ENCODE measurements at regions not wholly inside any gene's neighbourhood (a gene's known extent, or its start where the extent isn't known, plus 50 kb on each side); places are given as distances from the start of the nearest gene placed in this dataset.
"Not testable (repeated sequence)": the region's sequence is repeated elsewhere in the genome, so short reads cannot be mapped to it uniquely, and the experiment has no call there.

DNA sequence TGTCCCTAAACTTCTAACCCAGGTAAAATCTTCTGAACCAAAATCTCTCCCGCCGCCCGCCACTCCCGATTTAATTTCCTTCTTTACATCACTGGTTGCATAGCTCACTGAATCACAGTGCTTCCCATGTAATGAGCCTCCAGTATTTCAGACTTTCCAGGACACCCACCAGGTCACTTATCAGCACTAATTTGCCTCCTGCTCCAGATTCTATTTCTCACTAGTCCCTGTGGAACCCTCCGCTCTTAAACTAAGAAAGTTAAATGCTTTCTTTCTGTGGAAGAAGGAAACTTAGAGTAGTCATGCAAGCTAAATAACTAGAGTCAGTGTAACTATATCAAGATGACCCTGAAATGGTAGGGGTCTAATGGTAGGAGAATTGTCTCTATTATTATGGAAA is 106.6 kb upstream of the OPCML start:
- Histone ChIP-seq H3K9me3 (ENCODE audit: control insufficient read depth, insufficient read depth, low read length) (no peaks in the 10 kb centered on the region), H3K36me3 (ENCODE audit: control insufficient read depth, insufficient read depth, low read length) (no peaks in the 10 kb centered on the region), H3K27ac (ENCODE audit: low read depth, low read length) (no peak overlapping the region), H3K27me3 (ENCODE audit: control insufficient read depth, insufficient read depth, low read length) (peaks cover under 1% of the 10 kb centered on the region), H3K4me3 (ENCODE audit: low read depth, low read length) (no peak overlapping the region), H3K4me1 (ENCODE audit: control insufficient read depth, insufficient read depth, low read length) (peaks cover 19% of the 10 kb centered on the region)
- DNase-seq (ENCODE audit: low read depth in 4 of 6, low spot score in 6 of 6), result peak in 1 of 6 donors; percentile 79
- WGBS (ENCODE audit: insufficient coverage), result 77% methylated on average over 4 of the region's 5 CpGs

- H3K9me3 ChIP-seq (ENCODE audit: control insufficient read depth, insufficient read depth, low read length), result no peaks in the 10 kb centered on the region
- 24% methylated on average over 11 of the region's 18 CpGs for WGBS (ENCODE audit: insufficient coverage)
- H3K4me1 ChIP-seq (ENCODE audit: control insufficient read depth, insufficient read depth, low read length), result peaks cover 19% of the 10 kb centered on the region
- H3K36me3 ChIP-seq (ENCODE audit: control insufficient read depth, insufficient read depth, low read length), result no peaks in the 10 kb centered on the region
- H3K27me3 ChIP-seq (ENCODE audit: control insufficient read depth, insufficient read depth, low read length), result peaks cover 3% of the 10 kb centered on the region
- H3K4me3 ChIP-seq (ENCODE audit: low read depth, low read length), result no peak overlapping the region
- H3K27ac ChIP-seq (ENCODE audit: low read depth, low read length), result no peak overlapping the region
- peak in 2 of 6 donors; percentile 46 to 60 for DNase-seq (ENCODE audit: low read depth in 4 of 6, low spot score in 6 of 6)
Observed at GRCh38 chr11:133636711-133637355, 104.5 kb upstream of the OPCML start.

GRCh38 chr11:133635244-133635739 is 103.0 kb upstream of the OPCML start:
- Histone ChIP-seq H3K4me1 (ENCODE audit: control insufficient read depth, insufficient read depth, low read length) (peaks cover 19% of the 10 kb centered on the region), H3K27ac (ENCODE audit: low read depth, low read length) (peak overlapping the region; percentile 25), H3K9me3 (ENCODE audit: control insufficient read depth, insufficient read depth, low read length) (no peaks in the 10 kb centered on the region), H3K4me3 (ENCODE audit: low read depth, low read length) (no peak overlapping the region), H3K27me3 (ENCODE audit: control insufficient read depth, insufficient read depth, low read length) (peaks cover 3% of the 10 kb centered on the region), H3K36me3 (ENCODE audit: control insufficient read depth, insufficient read depth, low read length) (no peaks in the 10 kb centered on the region)
- 0% methylated on average over 1 of the region's 3 CpGs for WGBS (ENCODE audit: insufficient coverage)
- DNase-seq (ENCODE audit: low read depth in 4 of 6, low spot score in 6 of 6), result peak in 2 of 6 donors; percentile 51 to 70

DNA sequence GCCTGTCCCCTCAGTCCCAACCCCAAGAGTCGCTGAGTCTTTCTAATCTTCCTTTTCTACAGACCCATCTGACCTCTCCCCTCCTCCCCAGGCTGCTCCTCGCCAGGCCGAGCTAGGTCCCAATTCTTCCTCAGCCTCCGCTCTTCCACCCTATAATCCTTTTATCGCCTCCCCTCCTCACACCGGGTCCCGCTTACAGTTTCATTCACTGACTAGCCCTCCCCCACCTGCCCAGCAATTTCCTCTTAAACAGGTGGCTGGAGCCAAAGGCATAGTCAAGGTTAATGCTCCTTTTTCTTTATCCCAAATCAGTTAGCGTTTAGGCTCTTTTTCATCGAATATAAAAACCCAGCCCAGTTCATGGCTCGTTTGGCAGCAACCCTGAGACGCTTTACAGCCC is 96.1 kb upstream of the OPCML start:
- 76% methylated on average over 6 of the region's 11 CpGs for WGBS (ENCODE audit: insufficient coverage)
- H3K27me3 ChIP-seq (ENCODE audit: control insufficient read depth, insufficient read depth, low read length); H3K4me3 ChIP-seq (ENCODE audit: low read depth, low read length); H3K27ac ChIP-seq (ENCODE audit: low read depth, low read length); H3K9me3 ChIP-seq (ENCODE audit: control insufficient read depth, insufficient read depth, low read length); DNase-seq (ENCODE audit: low read depth in 4 of 6, low spot score in 6 of 6); H3K4me1 ChIP-seq (ENCODE audit: control insufficient read depth, insufficient read depth, low read length); H3K36me3 ChIP-seq (ENCODE audit: control insufficient read depth, insufficient read depth, low read length): not testable (repeated sequence)

GRCh38 chr11:133621611-133622010 is 89.3 kb upstream of the OPCML start:
- no peaks in the 10 kb centered on the region for H3K36me3 ChIP-seq (ENCODE audit: control insufficient read depth, insufficient read depth, low read length)
- peaks cover 4% of the 10 kb centered on the region for H3K27me3 ChIP-seq (ENCODE audit: control insufficient read depth, insufficient read depth, low read length)
- WGBS (ENCODE audit: insufficient coverage), result 29% methylated on average over 4 of the region's 6 CpGs
- H3K4me3 ChIP-seq (ENCODE audit: low read depth, low read length), result no peak overlapping the region
- H3K4me1 ChIP-seq (ENCODE audit: control insufficient read depth, insufficient read depth, low read length), result no peaks in the 10 kb centered on the region
- DNase-seq (ENCODE audit: low read depth in 4 of 6, low spot score in 6 of 6), result no peak
- no peak overlapping the region for H3K27ac ChIP-seq (ENCODE audit: low read depth, low read length)
- H3K9me3 ChIP-seq (ENCODE audit: control insufficient read depth, insufficient read depth, low read length), result no peaks in the 10 kb centered on the region

DNA sequence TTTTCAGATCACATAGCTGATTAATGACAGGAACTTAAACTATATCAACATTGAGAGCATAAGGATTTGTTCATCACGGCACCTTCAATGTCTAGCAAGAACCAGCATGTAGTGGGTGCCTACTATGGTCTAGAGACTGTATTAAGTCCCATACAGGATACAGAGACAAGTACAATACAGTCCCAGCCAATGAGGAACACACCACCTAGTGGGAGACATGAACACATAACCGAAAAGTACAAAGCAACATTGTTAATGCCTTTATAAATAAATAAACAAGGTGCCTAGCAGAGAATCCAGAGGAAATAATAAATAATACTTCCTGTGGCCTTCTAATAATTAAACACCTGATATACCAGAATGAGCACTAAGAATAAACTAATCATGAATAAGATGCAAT is 87.7 kb upstream of the OPCML start:
- Histone ChIP-seq H3K36me3 (ENCODE audit: control insufficient read depth, insufficient read depth, low read length) (no peaks in the 10 kb centered on the region), H3K4me3 (ENCODE audit: low read depth, low read length) (no peak overlapping the region), H3K27ac (ENCODE audit: low read depth, low read length) (no peak overlapping the region), H3K4me1 (ENCODE audit: control insufficient read depth, insufficient read depth, low read length) (no peaks in the 10 kb centered on the region), H3K27me3 (ENCODE audit: control insufficient read depth, insufficient read depth, low read length) (peaks cover 4% of the 10 kb centered on the region), H3K9me3 (ENCODE audit: control insufficient read depth, insufficient read depth, low read length) (peaks cover 2% of the 10 kb centered on the region)
- WGBS (ENCODE audit: insufficient coverage), result no CpG with 5 or more reads among the region's 2 CpGs
- peak in 1 of 6 donors; percentile 73 for DNase-seq (ENCODE audit: low read depth in 4 of 6, low spot score in 6 of 6)

DNA sequence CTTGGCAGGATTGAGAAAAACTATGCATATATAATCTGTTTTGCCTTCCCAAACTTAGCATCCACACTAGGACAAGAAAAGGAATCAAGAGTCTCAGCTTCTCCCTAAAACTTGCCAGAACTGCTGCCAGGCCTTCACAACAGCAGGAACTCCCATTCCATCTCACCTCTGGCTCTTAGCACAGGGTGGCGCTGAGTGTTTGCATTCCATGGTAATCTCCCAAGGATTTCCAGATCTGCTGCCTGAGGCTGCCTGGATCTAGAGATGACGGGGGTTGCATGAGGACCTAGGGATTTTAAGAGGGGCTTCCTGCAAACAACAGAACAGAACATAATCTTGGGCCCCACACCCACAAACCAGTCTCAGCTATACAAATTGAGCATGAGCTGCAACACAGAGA is 87.1 kb upstream of the OPCML start:
- no peak for DNase-seq (ENCODE audit: low read depth in 4 of 6, low spot score in 6 of 6)
- Histone ChIP-seq H3K4me3 (ENCODE audit: low read depth, low read length) (no peak overlapping the region), H3K27me3 (ENCODE audit: control insufficient read depth, insufficient read depth, low read length) (peaks cover 3% of the 10 kb centered on the region), H3K9me3 (ENCODE audit: control insufficient read depth, insufficient read depth, low read length) (peaks cover 2% of the 10 kb centered on the region), H3K27ac (ENCODE audit: low read depth, low read length) (no peak overlapping the region), H3K4me1 (ENCODE audit: control insufficient read depth, insufficient read depth, low read length) (no peaks in the 10 kb centered on the region), H3K36me3 (ENCODE audit: control insufficient read depth, insufficient read depth, low read length) (no peaks in the 10 kb centered on the region)
- WGBS (ENCODE audit: insufficient coverage), result 80% methylated on average over 1 of the region's 2 CpGs

DNA sequence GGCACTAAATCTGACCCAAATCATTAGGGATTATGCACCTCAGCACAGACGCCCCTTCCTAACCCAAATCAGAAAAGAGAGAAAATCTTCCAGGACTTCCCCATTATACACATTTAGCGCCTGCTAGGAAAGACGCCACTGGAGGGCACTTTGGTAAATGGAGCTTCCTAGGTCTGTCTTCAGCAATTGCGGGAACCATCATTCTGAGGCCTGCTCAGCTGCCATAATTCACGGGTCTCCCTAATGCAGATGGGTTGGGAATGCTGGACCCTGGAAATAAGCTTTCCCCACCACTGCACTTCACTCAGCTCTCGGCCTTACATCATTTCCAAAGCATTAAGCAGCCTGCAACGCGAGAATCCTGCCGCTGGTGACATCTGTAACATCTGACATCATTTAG is 86.2 kb upstream of the OPCML start:
- H3K36me3 ChIP-seq (ENCODE audit: control insufficient read depth, insufficient read depth, low read length), result no peaks in the 10 kb centered on the region
- no peak overlapping the region for H3K4me3 ChIP-seq (ENCODE audit: low read depth, low read length)
- peaks cover 2% of the 10 kb centered on the region for H3K27me3 ChIP-seq (ENCODE audit: control insufficient read depth, insufficient read depth, low read length)
- 77% methylated on average over 3 of the region's 9 CpGs for WGBS (ENCODE audit: insufficient coverage)
- peaks cover 2% of the 10 kb centered on the region for H3K9me3 ChIP-seq (ENCODE audit: control insufficient read depth, insufficient read depth, low read length)
- H3K4me1 ChIP-seq (ENCODE audit: control insufficient read depth, insufficient read depth, low read length), result no peaks in the 10 kb centered on the region
- peak in 1 of 6 donors; percentile 73 for DNase-seq (ENCODE audit: low read depth in 4 of 6, low spot score in 6 of 6)
- no peak overlapping the region for H3K27ac ChIP-seq (ENCODE audit: low read depth, low read length)

- no peak for DNase-seq (ENCODE audit: low read depth in 4 of 6, low spot score in 6 of 6)
- no CpG with 5 or more reads among the region's 2 CpGs for WGBS (ENCODE audit: insufficient coverage)
- no peaks in the 10 kb centered on the region for H3K4me1 ChIP-seq (ENCODE audit: control insufficient read depth, insufficient read depth, low read length)
- no peaks in the 10 kb centered on the region for H3K9me3 ChIP-seq (ENCODE audit: control insufficient read depth, insufficient read depth, low read length)
- no peak overlapping the region for H3K27ac ChIP-seq (ENCODE audit: low read depth, low read length)
- H3K27me3 ChIP-seq (ENCODE audit: control insufficient read depth, insufficient read depth, low read length), result no peaks in the 10 kb centered on the region
- no peaks in the 10 kb centered on the region for H3K36me3 ChIP-seq (ENCODE audit: control insufficient read depth, insufficient read depth, low read length)
- H3K4me3 ChIP-seq (ENCODE audit: low read depth, low read length), result no peak overlapping the region
Observed at GRCh38 chr11:133608496-133608895, 76.2 kb upstream of the OPCML start.

DNA sequence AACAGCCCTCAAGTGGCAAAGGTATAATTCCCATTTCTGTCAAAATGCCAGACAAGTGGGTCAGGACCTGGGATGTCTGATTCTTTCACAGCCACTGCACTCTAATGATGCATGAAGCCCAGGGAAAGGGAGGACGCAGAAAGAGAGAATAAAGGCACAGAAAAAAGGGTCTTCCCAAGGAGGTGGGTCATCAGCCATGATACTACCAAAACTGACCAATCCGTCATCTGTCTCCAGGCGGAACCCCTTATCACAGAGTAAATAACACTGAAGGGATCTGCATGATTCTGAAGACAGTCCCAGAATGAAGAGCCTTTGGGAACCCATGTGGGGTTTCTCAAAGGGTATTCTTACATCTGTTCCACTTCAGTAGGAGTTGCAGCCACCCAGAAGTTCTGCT is 73.8 kb upstream of the OPCML start:
- DNase-seq (ENCODE audit: low read depth in 4 of 6, low spot score in 6 of 6), result no peak
- no peak overlapping the region for H3K4me3 ChIP-seq (ENCODE audit: low read depth, low read length)
- WGBS (ENCODE audit: insufficient coverage), result no CpG with 5 or more reads among the region's 3 CpGs

More for the DNA sequence above, 73.8 kb upstream of the OPCML start:
- no peak overlapping the region for H3K27ac ChIP-seq (ENCODE audit: low read depth, low read length)
- H3K27me3 ChIP-seq (ENCODE audit: control insufficient read depth, insufficient read depth, low read length), result no peaks in the 10 kb centered on the region
- H3K4me1 ChIP-seq (ENCODE audit: control insufficient read depth, insufficient read depth, low read length), result no peaks in the 10 kb centered on the region
- H3K36me3 ChIP-seq (ENCODE audit: control insufficient read depth, insufficient read depth, low read length), result no peaks in the 10 kb centered on the region
- H3K9me3 ChIP-seq (ENCODE audit: control insufficient read depth, insufficient read depth, low read length), result no peaks in the 10 kb centered on the region

All from spinal cord (tissue), 9 donors.